ENCODE measurements at regions not wholly inside any gene's neighbourhood (a gene's known extent, or its start where the extent isn't known, plus 50 kb on each side); places are given as distances from the start of the nearest gene placed in this dataset.
A peak's percentile ranks its signal among the peaks of the same experiment; 100 is the strongest.

GRCh38 chr5:31100781-31101310 is 92.6 kb upstream of the CDH6 start:
- DNase-seq (ENCODE audit: low read depth) = no peak
- H3K4me3 ChIP-seq (ENCODE audit: low read depth, low read length) = no peak overlapping the region
- TF ChIP-seq, protein P1, sequence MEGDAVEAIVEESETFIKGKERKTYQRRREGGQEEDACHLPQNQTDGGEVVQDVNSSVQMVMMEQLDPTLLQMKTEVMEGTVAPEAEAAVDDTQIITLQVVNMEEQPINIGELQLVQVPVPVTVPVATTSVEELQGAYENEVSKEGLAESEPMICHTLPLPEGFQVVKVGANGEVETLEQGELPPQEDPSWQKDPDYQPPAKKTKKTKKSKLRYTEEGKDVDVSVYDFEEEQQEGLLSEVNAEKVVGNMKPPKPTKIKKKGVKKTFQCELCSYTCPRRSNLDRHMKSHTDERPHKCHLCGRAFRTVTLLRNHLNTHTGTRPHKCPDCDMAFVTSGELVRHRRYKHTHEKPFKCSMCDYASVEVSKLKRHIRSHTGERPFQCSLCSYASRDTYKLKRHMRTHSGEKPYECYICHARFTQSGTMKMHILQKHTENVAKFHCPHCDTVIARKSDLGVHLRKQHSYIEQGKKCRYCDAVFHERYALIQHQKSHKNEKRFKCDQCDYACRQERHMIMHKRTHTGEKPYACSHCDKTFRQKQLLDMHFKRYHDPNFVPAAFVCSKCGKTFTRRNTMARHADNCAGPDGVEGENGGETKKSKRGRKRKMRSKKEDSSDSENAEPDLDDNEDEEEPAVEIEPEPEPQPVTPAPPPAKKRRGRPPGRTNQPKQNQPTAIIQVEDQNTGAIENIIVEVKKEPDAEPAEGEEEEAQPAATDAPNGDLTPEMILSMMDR (IDR thresholded peaks at IDR 0.05; ENCODE audit: insufficient read depth, low read length) = no peak

DNA sequence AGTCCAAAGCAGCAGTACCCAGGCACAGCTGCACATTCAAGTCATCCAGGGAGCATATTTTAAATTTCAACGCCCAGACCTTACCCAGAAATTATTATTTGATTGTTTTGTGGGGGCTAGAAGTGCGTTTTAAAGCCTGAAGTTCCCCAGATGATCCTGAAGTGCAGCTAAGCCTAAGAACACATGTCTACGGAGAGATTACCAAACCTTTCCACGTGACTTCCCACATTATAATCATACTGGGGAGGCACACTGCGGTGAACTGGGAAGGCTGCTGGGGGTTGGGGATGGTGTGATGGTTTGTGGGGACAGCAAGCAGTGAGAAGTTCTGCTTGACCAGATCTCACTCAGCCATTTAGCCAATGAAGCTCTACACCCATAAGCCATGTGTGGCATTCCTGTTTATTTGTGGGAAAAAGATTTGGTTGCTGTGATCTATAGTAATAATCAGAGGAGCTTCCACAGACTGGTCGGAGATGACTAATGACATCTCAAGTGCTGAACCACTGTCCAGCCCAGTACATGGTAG is 93.4 kb upstream of the CDH6 start:
- TF ChIP-seq, protein P1 (IDR thresholded peaks at IDR 0.05; ENCODE audit: insufficient read depth, low read length) = no peak
- H3K4me3 ChIP-seq (ENCODE audit: low read depth, low read length) = no peak overlapping the region
- no peak for DNase-seq (ENCODE audit: low read depth)

GRCh38 chr5:31098811-31099210 is 94.7 kb upstream of the CDH6 start:
- TF ChIP-seq, protein P1 (IDR thresholded peaks at IDR 0.05; ENCODE audit: insufficient read depth, low read length) = no peak
- no peak for DNase-seq (ENCODE audit: low read depth)
- H3K4me3 ChIP-seq (ENCODE audit: low read depth, low read length) = no peak overlapping the region

DNA sequence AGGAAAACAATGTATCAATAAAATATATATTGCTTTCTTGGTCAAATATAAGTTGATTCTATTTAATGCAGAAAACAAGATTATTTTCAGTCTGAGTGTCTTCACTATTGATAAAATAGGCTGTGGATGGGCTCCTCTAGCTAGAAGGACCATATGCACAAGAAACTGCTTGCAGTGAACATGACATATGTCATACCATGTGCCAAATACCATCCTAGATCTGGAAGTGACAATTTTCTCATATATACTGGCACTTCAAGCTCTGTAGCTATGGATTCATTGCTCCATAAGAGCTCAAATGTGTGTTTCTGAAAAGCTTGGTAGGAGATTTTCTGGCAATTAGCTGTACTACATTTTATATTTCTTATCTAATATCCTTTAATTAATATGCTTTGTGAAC is 95.6 kb upstream of the CDH6 start:
- DNase-seq (ENCODE audit: low read depth) = no peak
- no peak overlapping the region for H3K4me3 ChIP-seq (ENCODE audit: low read depth, low read length)
- TF ChIP-seq, protein P1 (IDR thresholded peaks at IDR 0.05; ENCODE audit: insufficient read depth, low read length) = no peak

- peak; percentile 95 for DNase-seq (ENCODE audit: low read depth)
- TF ChIP-seq, protein P1 (IDR thresholded peaks at IDR 0.05; ENCODE audit: insufficient read depth, low read length) = no peak
- H3K4me3 ChIP-seq (ENCODE audit: low read depth, low read length) = peak overlapping the region; percentile 20
Measured at GRCh38 chr5:31096238-31096865, 97.1 kb upstream of the CDH6 start.

DNA sequence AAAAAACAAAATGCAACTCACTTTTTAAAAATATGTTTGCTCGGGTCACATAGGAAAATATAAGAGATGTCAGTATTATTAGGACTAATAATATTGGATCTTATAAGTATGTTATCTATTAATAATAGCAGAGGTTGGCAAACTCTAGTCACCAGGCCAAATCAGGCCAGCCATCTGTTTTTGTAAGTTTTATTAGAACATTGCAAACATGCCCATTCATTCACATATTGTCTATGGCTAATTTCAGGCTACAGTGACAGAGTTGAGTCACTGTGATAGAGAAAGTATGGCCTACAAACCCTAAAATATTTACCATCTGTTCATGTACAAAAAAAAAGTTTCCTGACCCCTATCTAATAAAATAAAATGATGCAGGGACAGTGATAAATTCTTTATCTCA is 97.7 kb upstream of the CDH6 start:
- no peak overlapping the region for H3K4me3 ChIP-seq (ENCODE audit: low read depth, low read length)
- no peak for DNase-seq (ENCODE audit: low read depth)
- TF ChIP-seq, protein P1 (IDR thresholded peaks at IDR 0.05; ENCODE audit: insufficient read depth, low read length) = no peak
